ENCODE measurements at regions not wholly inside any gene's neighbourhood (a gene's known extent, or its start where the extent isn't known, plus 50 kb on each side); places are given as distances from the start of the nearest gene placed in this dataset.

GRCh38 chr2:181306785-181307184, 150.4 kb upstream of the ITGA4 start:
- peaks cover 89% of the 10 kb centered on the region for H3K4me1 ChIP-seq

GRCh38 chr2:181307203-181307991, 149.8 kb upstream of the ITGA4 start:
- Histone ChIP-seq H3K9ac (peak overlapping the region; percentile 78), H3K27me3 (no peaks in the 10 kb centered on the region), H3K4me1 (peaks cover 89% of the 10 kb centered on the region), H3K4me2 (peak overlapping the region; percentile 85), H3K36me3 (no peaks in the 10 kb centered on the region), H3K9me3 (no peaks in the 10 kb centered on the region), H4K20me1 (no peaks in the 10 kb centered on the region), H3K27ac (peak overlapping the region; percentile 92), H3K4me3 (peak overlapping the region; percentile 51; the same call in 1 of the 2 replicates)
- TF ChIP-seq Cebpa-rat (IDR thresholded peaks at IDR 0.05), result no peak

More at GRCh38 chr2:181306785-181307184, 150.4 kb upstream of the ITGA4 start:
- no peak for TF ChIP-seq Cebpa-rat (IDR thresholded peaks at IDR 0.05)
- Histone ChIP-seq H3K36me3 (no peaks in the 10 kb centered on the region), H3K27me3 (no peaks in the 10 kb centered on the region), H3K4me3 (peak overlapping the region; percentile 51; the same call in 1 of the 2 replicates), H3K9ac (peak overlapping the region; percentile 78), H4K20me1 (no peaks in the 10 kb centered on the region), H3K27ac (peak overlapping the region; percentile 92), H3K9me3 (no peaks in the 10 kb centered on the region), H3K4me2 (peak overlapping the region; percentile 85)

- H4K20me1 ChIP-seq, result no peaks in the 10 kb centered on the region
- peak overlapping the region; percentile 59 for H3K4me3 ChIP-seq
- no peaks in the 10 kb centered on the region for H3K36me3 ChIP-seq
- H3K4me2 ChIP-seq, result peak overlapping the region; percentile 85
- peak overlapping the region; percentile 78 for H3K9ac ChIP-seq
- no peaks in the 10 kb centered on the region for H3K27me3 ChIP-seq
- no peak for TF ChIP-seq Cebpa-rat (IDR thresholded peaks at IDR 0.05)
- peaks cover 91% of the 10 kb centered on the region for H3K4me1 ChIP-seq
- peak overlapping the region; percentile 92 for H3K27ac ChIP-seq
- H3K9me3 ChIP-seq, result no peaks in the 10 kb centered on the region
Measured at GRCh38 chr2:181308766-181309515, 148.2 kb upstream of the ITGA4 start.

- Histone ChIP-seq H4K20me1 (no peaks in the 10 kb centered on the region), H3K27me3 (no peaks in the 10 kb centered on the region), H3K4me1 (peaks cover 91% of the 10 kb centered on the region), H3K4me3 (peak overlapping the region; percentile 59), H3K36me3 (no peaks in the 10 kb centered on the region), H3K9me3 (no peaks in the 10 kb centered on the region), H3K27ac (peak overlapping the region; percentile 92), H3K9ac (peak overlapping the region; percentile 78), H3K4me2 (peak overlapping the region; percentile 85)
- no peak for TF ChIP-seq Cebpa-rat (IDR thresholded peaks at IDR 0.05)
Measured at GRCh38 chr2:181309586-181309985, 147.6 kb upstream of the ITGA4 start.

- H3K4me2 ChIP-seq, result peak overlapping the region; percentile 61
- peaks cover 80% of the 10 kb centered on the region for H3K4me1 ChIP-seq
- no peak overlapping the region for H3K4me3 ChIP-seq
- H3K27ac ChIP-seq, result peak overlapping the region; percentile 73
- no peaks in the 10 kb centered on the region for H3K27me3 ChIP-seq
- no peaks in the 10 kb centered on the region for H3K9me3 ChIP-seq
- TF ChIP-seq Cebpa-rat (IDR thresholded peaks at IDR 0.05), result no peak
- H4K20me1 ChIP-seq, result no peaks in the 10 kb centered on the region
- H3K9ac ChIP-seq, result no peak overlapping the region
- H3K36me3 ChIP-seq, result no peaks in the 10 kb centered on the region
Measured at GRCh38 chr2:181310967-181311366, 146.2 kb upstream of the ITGA4 start.

GRCh38 chr2:181311837-181312236, 145.3 kb upstream of the ITGA4 start:
- no peak overlapping the region for H3K9ac ChIP-seq
- H3K4me1 ChIP-seq, result peaks cover 73% of the 10 kb centered on the region
- H3K4me3 ChIP-seq, result no peak overlapping the region
- H3K36me3 ChIP-seq, result no peaks in the 10 kb centered on the region
- no peaks in the 10 kb centered on the region for H4K20me1 ChIP-seq
- no peak for TF ChIP-seq Cebpa-rat (IDR thresholded peaks at IDR 0.05)
- H3K9me3 ChIP-seq, result no peaks in the 10 kb centered on the region
- H3K27me3 ChIP-seq, result no peaks in the 10 kb centered on the region
- H3K27ac ChIP-seq, result peak overlapping the region; percentile 51
- H3K4me2 ChIP-seq, result peak overlapping the region; percentile 61

- Histone ChIP-seq H3K27me3 (no peaks in the 10 kb centered on the region), H3K4me2 (peak overlapping the region; percentile 61), H3K27ac (peak overlapping the region; percentile 51), H3K4me1 (peaks cover 68% of the 10 kb centered on the region), H3K4me3 (no peak overlapping the region), H3K9me3 (no peaks in the 10 kb centered on the region), H3K9ac (no peak overlapping the region; the same call in 1 of the 2 replicates), H4K20me1 (no peaks in the 10 kb centered on the region), H3K36me3 (no peaks in the 10 kb centered on the region)
- TF ChIP-seq Cebpa-rat (IDR thresholded peaks at IDR 0.05), result no peak
Measured at GRCh38 chr2:181312515-181312927, 144.7 kb upstream of the ITGA4 start.

- Histone ChIP-seq H3K9ac (no peak overlapping the region), H3K36me3 (no peaks in the 10 kb centered on the region), H3K27ac (no peak overlapping the region), H3K4me2 (peak overlapping the region; percentile 26; the same call in 1 of the 2 replicates), H3K9me3 (no peaks in the 10 kb centered on the region), H3K4me1 (peaks cover 55% of the 10 kb centered on the region), H3K4me3 (no peak overlapping the region), H4K20me1 (no peaks in the 10 kb centered on the region), H3K27me3 (no peaks in the 10 kb centered on the region)
- TF ChIP-seq Cebpa-rat (IDR thresholded peaks at IDR 0.05), result no peak
Measured at GRCh38 chr2:181313845-181314244, 143.3 kb upstream of the ITGA4 start.

- no peak overlapping the region for H3K27ac ChIP-seq
- H3K4me2 ChIP-seq, result peak overlapping the region; percentile 26; the same call in 1 of the 2 replicates
- H3K27me3 ChIP-seq, result no peaks in the 10 kb centered on the region
- no peaks in the 10 kb centered on the region for H3K36me3 ChIP-seq
- peaks cover 54% of the 10 kb centered on the region for H3K4me1 ChIP-seq
- no peak for TF ChIP-seq Cebpa-rat (IDR thresholded peaks at IDR 0.05)
- no peak overlapping the region for H3K9ac ChIP-seq
- H3K4me3 ChIP-seq, result no peak overlapping the region
- no peaks in the 10 kb centered on the region for H4K20me1 ChIP-seq
- no peaks in the 10 kb centered on the region for H3K9me3 ChIP-seq
Measured at GRCh38 chr2:181314551-181314950, 142.6 kb upstream of the ITGA4 start.

- Histone ChIP-seq H3K4me2 (no peak overlapping the region), H3K9me3 (no peaks in the 10 kb centered on the region), H3K9ac (no peak overlapping the region), H3K4me3 (no peak overlapping the region), H3K27ac (no peak overlapping the region), H4K20me1 (no peaks in the 10 kb centered on the region), H3K4me1 (peaks cover 28% of the 10 kb centered on the region), H3K27me3 (no peaks in the 10 kb centered on the region), H3K36me3 (no peaks in the 10 kb centered on the region)
- TF ChIP-seq Cebpa-rat (IDR thresholded peaks at IDR 0.05), result no peak
Measured at GRCh38 chr2:181317511-181317910, 139.7 kb upstream of the ITGA4 start.

Data from BLaER1 (cell line).